Right lobe of liver (tissue), 6 donors: ENCODE measurements at regions not wholly inside any gene's neighbourhood (a gene's known extent, or its start where the extent isn't known, plus 50 kb on each side); places are given as distances from the start of the nearest gene placed in this dataset.

Experiments used
- ATAC-seq, 4 donors: fragments of 200-7000 bp; cut with Tn5 transposase; one replicate each; pipeline ENCODE4 v1.9.1; 2020; ENCODE audit warnings: mild to moderate bottlenecking in 4 of 4, moderate library complexity in 4 of 4
- DNase-seq, 3 donors: peaks; one replicate each; pipeline ENCODE4 v3.0.0-alpha.2; 2020
- H3K27ac ChIP-seq, 3 donors: fragments of 200-600 bp; one replicate each; pipeline ENCODE4 v1.8.0; 2022
- H3K27me3 ChIP-seq, 2 donors: fragments of 200-600 bp; one replicate each; pipeline ENCODE4 v1.8.0; 2022
- H3K36me3 ChIP-seq, 4 donors: fragments of 200-600 bp; sonication (generic) in 1 of 4; one replicate each; pipeline versions ENCODE4 v1.5.1 to v1.8.0; 2017 to 2022; ENCODE audit warnings: control low read depth in 1 of 4
- H3K4me1 ChIP-seq, 4 donors: fragments of 200-600 bp; sonication (generic) in 1 of 4; one replicate each; pipeline versions ENCODE4 v1.5.1 to v1.8.0; 2017 to 2022; ENCODE audit warnings: control low read depth in 1 of 4
- H3K4me3 ChIP-seq, 3 donors: fragments of 200-600 bp; one replicate each; pipeline ENCODE4 v1.8.0; 2022
- H3K9me3 ChIP-seq, 4 donors: fragments of 200-600 bp; sonication (generic) in 1 of 4; one replicate each; pipeline versions ENCODE4 v1.5.1 to v1.8.0; 2017 to 2022; ENCODE audit warnings: control low read depth in 1 of 4
- POLR2A ChIP-seq: fragments of 450-650 bp; IDR thresholded peaks from one replicate; pipeline ENCODE4 v1.6.1; 2017; ENCODE audit warnings: antibody characterized with exemption, mild to moderate bottlenecking
- WGBS: methylation state at CpG from one replicate; pipeline ENCODE4 v1.1.6; 2018; ENCODE audit warnings: low coverage, low lambda C conversion rate; ENCODE audit not compliant: insufficient coverage; ENCODE audit errors: missing lambda C conversion rate; 5-methylcytosine and 5-hydroxymethylcytosine counted together
- intact Hi-C, 2 donors: fragments of 100-400 bp; cut with DNase I; formaldehyde crosslinking; loops; one replicate each; pipeline versions ENCODE4 v1.11.2 to v1.14.1; 2022
- TF ChIP-seq, protein P1 (sequence below), 4 donors: fragments of 200-600 bp in 3 of 4; fragments of 450-650 bp in 1 of 4; IDR thresholded peaks; one replicate each; pipeline versions ENCODE4 v1.5.1 to v1.8.0; 2016 to 2022; ENCODE audit warnings: antibody characterized with exemption in 4 of 4, mild to moderate bottlenecking in 2 of 4
- donor health status: DM: no; HTN: yes; CAD: no.
- donor health status: DM: no; HTN: no; CAD: no.
- donor health status: DM: no; HTN: no; CAD: no.
- donor health status: DM: no; HTN: yes; CAD: no.
- donor health status: DM: no; HTN: yes; CAD: no.

DNA sequence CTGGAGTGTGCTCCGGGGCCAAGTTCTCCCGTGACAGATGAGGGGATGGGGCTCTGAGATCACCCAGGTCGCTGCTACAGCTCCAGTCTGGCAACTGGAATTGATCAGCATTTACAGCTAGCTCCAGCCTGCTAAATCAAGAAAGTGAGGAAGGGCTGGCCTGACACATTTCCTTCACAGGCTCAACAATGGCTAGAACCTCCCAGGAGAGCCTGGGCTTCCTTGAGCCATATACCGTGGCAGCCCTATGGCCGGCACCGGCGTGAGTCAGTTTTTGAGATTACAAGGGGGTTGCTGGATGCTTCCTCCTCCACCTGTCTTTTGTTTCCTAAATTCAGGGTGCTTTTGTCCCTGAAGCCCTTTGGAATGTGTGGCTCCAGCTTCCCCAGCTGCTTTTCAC lies 104.2 kb downstream of the ETS2 start:
- Histone ChIP-seq H3K4me1 (peaks cover 0 to 74% (median 32%) of the 10 kb centered on the region in 4 donors), H3K9me3 (no peaks in the 10 kb centered on the region), H3K27me3 (no peaks in the 10 kb centered on the region), H3K27ac (peak overlapping the region; percentile 93 to 98 (median 94)), H3K36me3 (no peaks in the 10 kb centered on the region), H3K4me3 (no peak overlapping the region)
- DNase-seq, result no peak
- 58% methylated on average over 6 of the region's 7 CpGs for WGBS
- no peak for TF ChIP-seq POLR2A
- TF ChIP-seq, protein P1, sequence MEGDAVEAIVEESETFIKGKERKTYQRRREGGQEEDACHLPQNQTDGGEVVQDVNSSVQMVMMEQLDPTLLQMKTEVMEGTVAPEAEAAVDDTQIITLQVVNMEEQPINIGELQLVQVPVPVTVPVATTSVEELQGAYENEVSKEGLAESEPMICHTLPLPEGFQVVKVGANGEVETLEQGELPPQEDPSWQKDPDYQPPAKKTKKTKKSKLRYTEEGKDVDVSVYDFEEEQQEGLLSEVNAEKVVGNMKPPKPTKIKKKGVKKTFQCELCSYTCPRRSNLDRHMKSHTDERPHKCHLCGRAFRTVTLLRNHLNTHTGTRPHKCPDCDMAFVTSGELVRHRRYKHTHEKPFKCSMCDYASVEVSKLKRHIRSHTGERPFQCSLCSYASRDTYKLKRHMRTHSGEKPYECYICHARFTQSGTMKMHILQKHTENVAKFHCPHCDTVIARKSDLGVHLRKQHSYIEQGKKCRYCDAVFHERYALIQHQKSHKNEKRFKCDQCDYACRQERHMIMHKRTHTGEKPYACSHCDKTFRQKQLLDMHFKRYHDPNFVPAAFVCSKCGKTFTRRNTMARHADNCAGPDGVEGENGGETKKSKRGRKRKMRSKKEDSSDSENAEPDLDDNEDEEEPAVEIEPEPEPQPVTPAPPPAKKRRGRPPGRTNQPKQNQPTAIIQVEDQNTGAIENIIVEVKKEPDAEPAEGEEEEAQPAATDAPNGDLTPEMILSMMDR (IDR thresholded peaks at IDR 0.05), result no peak
- ATAC-seq, result no peak
- intact Hi-C loops, result loop anchor here (5.0 to 10.0 kb wide), 2 partner anchors 85 to 122 kb away; no protein-coding TSS in a partner anchor

GRCh38 chr21:38909109-38909508 lies 103.4 kb downstream of the ETS2 start:
- ATAC-seq, result no peak
- H3K9me3 ChIP-seq, result no peaks in the 10 kb centered on the region
- H3K27me3 ChIP-seq, result no peaks in the 10 kb centered on the region
- H3K36me3 ChIP-seq, result no peaks in the 10 kb centered on the region
- WGBS, result 80% methylated on average over 2 of the region's 8 CpGs
- H3K4me1 ChIP-seq, result peaks cover 0 to 68% (median 32%) of the 10 kb centered on the region in 4 donors
- peak overlapping the region; percentile 93 to 98 (median 94) for H3K27ac ChIP-seq
- H3K4me3 ChIP-seq, result no peak overlapping the region
- TF ChIP-seq, protein P1 (IDR thresholded peaks at IDR 0.05), result no peak
- no peak for TF ChIP-seq POLR2A
- DNase-seq, result no peak
- intact Hi-C loops, result loop anchor here in 1 of 2 donors (10.0 kb wide), 1 partner anchor 84 kb away; no protein-coding TSS in a partner anchor

DNA sequence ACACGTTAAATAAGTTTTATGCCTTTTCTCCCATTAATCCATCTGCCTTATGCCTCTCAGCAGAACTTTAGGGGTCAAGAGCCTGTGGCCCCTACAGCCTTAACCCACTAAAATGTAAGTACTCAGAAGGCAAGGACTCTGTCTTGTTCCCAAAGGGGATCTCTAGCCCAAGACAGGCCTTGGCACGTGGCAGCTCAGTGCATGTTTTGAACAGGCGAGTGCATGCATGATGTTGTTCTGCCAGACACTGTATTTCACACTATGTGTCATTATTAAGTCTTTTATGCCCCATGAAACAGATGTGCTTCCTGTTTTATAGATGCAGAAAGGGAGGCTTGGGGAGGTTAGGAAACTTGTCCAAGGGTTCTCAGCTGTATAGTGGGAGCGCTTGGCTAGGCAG lies 102.8 kb downstream of the ETS2 start:
- DNase-seq, result no peak
- Histone ChIP-seq H3K4me1 (peaks cover 0 to 64% (median 30%) of the 10 kb centered on the region in 4 donors), H3K27ac (peak overlapping the region; percentile 93 to 98 (median 94)), H3K4me3 (no peak overlapping the region), H3K36me3 (no peaks in the 10 kb centered on the region), H3K9me3 (no peaks in the 10 kb centered on the region), H3K27me3 (no peaks in the 10 kb centered on the region)
- ATAC-seq, result no peak
- 96% methylated on average over 3 of the region's 4 CpGs for WGBS
- intact Hi-C loops, result loop anchor here in 1 of 2 donors (10.0 kb wide), 1 partner anchor 84 kb away; no protein-coding TSS in a partner anchor
- TF ChIP-seq, protein P1 (IDR thresholded peaks at IDR 0.05), result no peak
- TF ChIP-seq POLR2A, result no peak

GRCh38 chr21:38905752-38906151 lies 100.0 kb downstream of the ETS2 start:
- Histone ChIP-seq H3K9me3 (no peaks in the 10 kb centered on the region), H3K4me1 (peaks cover 0 to 52% (median 23%) of the 10 kb centered on the region in 4 donors), H3K27me3 (no peaks in the 10 kb centered on the region), H3K27ac (peak overlapping the region; percentile 70 to 98 (median 98)), H3K36me3 (no peaks in the 10 kb centered on the region), H3K4me3 (no peak overlapping the region)
- no peak for TF ChIP-seq POLR2A
- TF ChIP-seq, protein P1 (IDR thresholded peaks at IDR 0.05), result no peak
- no peak for DNase-seq
- intact Hi-C loops, result loop anchor here in 1 of 2 donors (10.0 kb wide), 1 partner anchor 81 kb away; no protein-coding TSS in a partner anchor
- WGBS, result 85% methylated on average over 5 of the region's 8 CpGs
- no peak for ATAC-seq
